ENCODE measurements at regions not wholly inside any gene's neighbourhood (a gene's known extent, or its start where the extent isn't known, plus 50 kb on each side); places are given as distances from the start of the nearest gene placed in this dataset.

DNA sequence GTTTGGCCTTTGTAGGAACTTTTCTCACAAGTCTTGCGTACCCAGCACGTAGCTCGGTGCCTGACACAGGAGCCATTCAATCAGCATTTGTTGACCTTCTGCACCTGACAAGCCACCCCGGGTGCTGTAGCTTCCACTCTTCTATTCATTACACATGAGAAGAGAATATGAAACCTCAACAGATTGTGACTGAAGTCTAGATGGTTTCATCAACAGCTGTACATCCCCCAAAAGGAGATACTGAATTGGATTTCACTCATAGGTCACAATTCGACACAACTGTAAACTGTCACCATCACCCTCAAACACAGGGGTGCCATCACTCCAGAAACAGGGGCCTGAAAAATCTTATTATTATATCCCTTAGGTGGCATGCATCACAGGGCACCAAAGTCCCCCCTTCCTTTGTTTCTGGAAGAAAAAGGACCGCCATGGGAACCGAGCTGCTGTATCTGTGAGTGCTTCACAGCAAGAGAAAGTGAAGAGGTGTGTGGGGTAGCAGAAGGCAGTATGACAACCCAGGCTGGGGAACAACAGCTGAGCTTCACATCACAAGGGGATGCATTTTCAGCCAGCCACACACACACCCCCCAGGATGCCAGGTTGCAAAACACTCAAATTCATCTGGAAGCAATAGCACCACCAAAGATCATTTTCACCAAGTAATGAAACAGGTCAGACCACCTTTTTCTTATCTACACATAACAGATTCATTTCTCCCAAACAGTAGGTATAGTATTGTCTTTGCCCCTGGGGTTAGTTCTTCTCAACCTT is 225.7 kb downstream of the TOMM20 start:
- H3K36me3 ChIP-seq (ENCODE audit: insufficient read depth, low read length), result no peaks in the 10 kb centered on the region
- H3K27me3 Mint-ChIP-seq (ENCODE audit: low read depth, unreplicated experiment), result no peaks in the 10 kb centered on the region
- no peaks in the 10 kb centered on the region for H3K9me3 ChIP-seq (ENCODE audit: insufficient read depth, low read depth, low read length)
- H3K4me1 Mint-ChIP-seq (ENCODE audit: low read depth, unreplicated experiment), result peaks cover 25% of the 10 kb centered on the region
- no peak overlapping the region for H3K27ac ChIP-seq (ENCODE audit: low read depth, low read length)
- DNase-seq (ENCODE audit: low read depth), result no peak
- H3K4me2 ChIP-seq (ENCODE audit: low read length), result no peak overlapping the region
- no peaks in the 10 kb centered on the region for H4K20me1 ChIP-seq (ENCODE audit: insufficient read depth, low read length)
- no peaks in the 10 kb centered on the region for H3K36me3 Mint-ChIP-seq (ENCODE audit: low read depth, unreplicated experiment)
- no peaks in the 10 kb centered on the region for H3K27me3 ChIP-seq (ENCODE audit: insufficient read depth, low read length)
- H3K4me3 Mint-ChIP-seq (ENCODE audit: unreplicated experiment), result no peak overlapping the region
- no peak overlapping the region for H3K27ac Mint-ChIP-seq (ENCODE audit: unreplicated experiment)
- TF ChIP-seq, protein P1, sequence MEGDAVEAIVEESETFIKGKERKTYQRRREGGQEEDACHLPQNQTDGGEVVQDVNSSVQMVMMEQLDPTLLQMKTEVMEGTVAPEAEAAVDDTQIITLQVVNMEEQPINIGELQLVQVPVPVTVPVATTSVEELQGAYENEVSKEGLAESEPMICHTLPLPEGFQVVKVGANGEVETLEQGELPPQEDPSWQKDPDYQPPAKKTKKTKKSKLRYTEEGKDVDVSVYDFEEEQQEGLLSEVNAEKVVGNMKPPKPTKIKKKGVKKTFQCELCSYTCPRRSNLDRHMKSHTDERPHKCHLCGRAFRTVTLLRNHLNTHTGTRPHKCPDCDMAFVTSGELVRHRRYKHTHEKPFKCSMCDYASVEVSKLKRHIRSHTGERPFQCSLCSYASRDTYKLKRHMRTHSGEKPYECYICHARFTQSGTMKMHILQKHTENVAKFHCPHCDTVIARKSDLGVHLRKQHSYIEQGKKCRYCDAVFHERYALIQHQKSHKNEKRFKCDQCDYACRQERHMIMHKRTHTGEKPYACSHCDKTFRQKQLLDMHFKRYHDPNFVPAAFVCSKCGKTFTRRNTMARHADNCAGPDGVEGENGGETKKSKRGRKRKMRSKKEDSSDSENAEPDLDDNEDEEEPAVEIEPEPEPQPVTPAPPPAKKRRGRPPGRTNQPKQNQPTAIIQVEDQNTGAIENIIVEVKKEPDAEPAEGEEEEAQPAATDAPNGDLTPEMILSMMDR (IDR thresholded peaks at IDR 0.05; ENCODE audit: insufficient read depth, low read depth, low read length), result no peak
- no peak for TF ChIP-seq EZH2 (IDR thresholded peaks at IDR 0.05; ENCODE audit: insufficient read depth, low read length)
- FAIRE-seq, result no peak
- no peak overlapping the region for H3K9ac ChIP-seq (ENCODE audit: low read length)
- H3K79me2 ChIP-seq (ENCODE audit: insufficient read depth, low read length), result no peaks in the 10 kb centered on the region
- H3K4me1 ChIP-seq (ENCODE audit: insufficient read depth, low read length), result peaks cover 19% of the 10 kb centered on the region
- peaks cover 7% of the 10 kb centered on the region for H3K9me3 Mint-ChIP-seq (ENCODE audit: unreplicated experiment)
- no peak overlapping the region for H2AFZ ChIP-seq (ENCODE audit: low read depth, low read length)
- H3K4me3 ChIP-seq (ENCODE audit: insufficient read depth, low read depth, low read length), result no peak overlapping the region

DNA sequence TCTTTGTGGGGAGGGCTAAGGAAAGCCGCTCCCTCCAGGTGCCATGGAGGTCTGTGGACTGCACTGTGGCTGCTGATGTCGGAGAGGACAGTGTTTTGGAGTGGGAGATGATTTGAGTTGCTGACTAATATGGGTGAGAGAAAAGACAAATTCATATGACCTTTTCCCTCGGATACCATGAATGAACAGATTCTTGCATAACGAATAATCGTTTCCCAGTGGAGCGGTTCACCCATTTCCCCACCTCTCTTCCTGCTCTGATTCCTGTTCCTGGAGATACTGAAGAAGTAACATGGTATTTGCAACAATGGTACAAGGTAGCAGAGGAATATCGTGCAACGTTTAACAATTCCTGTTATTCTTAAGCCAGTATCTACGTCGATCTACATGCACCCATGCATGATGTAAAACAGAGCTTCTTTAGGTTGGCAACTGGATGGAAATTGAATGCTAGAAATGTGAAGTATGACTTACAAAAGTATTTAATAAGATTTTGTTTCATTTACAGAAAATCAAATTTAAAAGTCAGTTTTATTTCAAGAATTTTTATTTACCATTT is 227.1 kb downstream of the TOMM20 start:
- TF ChIP-seq, protein P1 (IDR thresholded peaks at IDR 0.05; ENCODE audit: insufficient read depth, low read depth, low read length), result no peak
- no peak for TF ChIP-seq EZH2 (IDR thresholded peaks at IDR 0.05; ENCODE audit: insufficient read depth, low read length)
- Histone ChIP-seq H3K27ac (ENCODE audit: low read depth, low read length) (no peak overlapping the region), H3K4me2 (ENCODE audit: low read length) (peak overlapping the region; percentile 13), H4K20me1 (ENCODE audit: insufficient read depth, low read length) (no peaks in the 10 kb centered on the region), H3K9me3 (ENCODE audit: insufficient read depth, low read depth, low read length) (no peaks in the 10 kb centered on the region), H3K4me3 (ENCODE audit: insufficient read depth, low read depth, low read length) (no peak overlapping the region), H3K36me3 (ENCODE audit: insufficient read depth, low read length) (no peaks in the 10 kb centered on the region), H2AFZ (ENCODE audit: low read depth, low read length) (no peak overlapping the region), H3K4me1 (ENCODE audit: insufficient read depth, low read length) (peaks cover 27% of the 10 kb centered on the region), H3K9ac (ENCODE audit: low read length) (no peak overlapping the region), H3K79me2 (ENCODE audit: insufficient read depth, low read length) (no peaks in the 10 kb centered on the region), H3K27me3 (ENCODE audit: insufficient read depth, low read length) (no peaks in the 10 kb centered on the region)
- Mint-ChIP-seq H3K27me3 (ENCODE audit: low read depth, unreplicated experiment) (no peaks in the 10 kb centered on the region), H3K4me3 (ENCODE audit: unreplicated experiment) (no peak overlapping the region), H3K36me3 (ENCODE audit: low read depth, unreplicated experiment) (no peaks in the 10 kb centered on the region), H3K4me1 (ENCODE audit: low read depth, unreplicated experiment) (peaks cover 25% of the 10 kb centered on the region), H3K9me3 (ENCODE audit: unreplicated experiment) (peaks cover 7% of the 10 kb centered on the region), H3K27ac (ENCODE audit: unreplicated experiment) (peak overlapping the region; percentile 58)
- FAIRE-seq (no peak), DNase-seq (ENCODE audit: low read depth) (no peak)

DNA sequence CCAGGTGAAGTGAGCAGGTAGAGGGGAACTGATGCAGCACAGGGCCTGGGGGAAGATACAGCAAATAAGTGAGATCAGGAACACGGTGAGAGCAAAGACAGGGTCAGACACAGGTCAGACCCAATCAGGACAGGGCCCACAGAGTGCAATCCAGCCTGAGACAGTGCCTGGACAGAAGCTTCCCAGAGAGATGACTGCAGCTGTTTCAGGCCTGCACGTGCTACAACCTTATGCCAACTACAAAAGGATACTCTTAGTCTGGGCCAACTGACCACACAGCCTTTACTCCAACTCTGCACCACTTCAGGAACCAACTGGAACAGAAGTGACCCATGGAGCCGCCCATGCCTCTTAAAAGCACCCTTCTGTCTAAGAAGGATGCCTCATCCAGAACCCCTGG is 228.0 kb downstream of the TOMM20 start:
- H3K4me2 ChIP-seq (ENCODE audit: low read length), result no peak overlapping the region
- H3K27me3 ChIP-seq (ENCODE audit: insufficient read depth, low read length), result no peaks in the 10 kb centered on the region
- no peak overlapping the region for H2AFZ ChIP-seq (ENCODE audit: low read depth, low read length)
- FAIRE-seq (no peak), DNase-seq (ENCODE audit: low read depth) (no peak)
- H3K9me3 ChIP-seq (ENCODE audit: insufficient read depth, low read depth, low read length), result no peaks in the 10 kb centered on the region
- no peaks in the 10 kb centered on the region for H3K36me3 Mint-ChIP-seq (ENCODE audit: low read depth, unreplicated experiment)
- peaks cover 25% of the 10 kb centered on the region for H3K4me1 Mint-ChIP-seq (ENCODE audit: low read depth, unreplicated experiment)
- H3K4me3 Mint-ChIP-seq (ENCODE audit: unreplicated experiment), result no peak overlapping the region
- no peaks in the 10 kb centered on the region for H4K20me1 ChIP-seq (ENCODE audit: insufficient read depth, low read length)
- TF ChIP-seq EZH2 (IDR thresholded peaks at IDR 0.05; ENCODE audit: insufficient read depth, low read length), result no peak
- TF ChIP-seq, protein P1 (IDR thresholded peaks at IDR 0.05; ENCODE audit: insufficient read depth, low read depth, low read length), result no peak
- no peaks in the 10 kb centered on the region for H3K27me3 Mint-ChIP-seq (ENCODE audit: low read depth, unreplicated experiment)
- peaks cover 27% of the 10 kb centered on the region for H3K4me1 ChIP-seq (ENCODE audit: insufficient read depth, low read length)
- no peaks in the 10 kb centered on the region for H3K79me2 ChIP-seq (ENCODE audit: insufficient read depth, low read length)
- no peak overlapping the region for H3K9ac ChIP-seq (ENCODE audit: low read length)
- peaks cover 7% of the 10 kb centered on the region for H3K9me3 Mint-ChIP-seq (ENCODE audit: unreplicated experiment)
- H3K36me3 ChIP-seq (ENCODE audit: insufficient read depth, low read length), result no peaks in the 10 kb centered on the region
- H3K27ac Mint-ChIP-seq (ENCODE audit: unreplicated experiment), result peak overlapping the region; percentile 14
- no peak overlapping the region for H3K27ac ChIP-seq (ENCODE audit: low read depth, low read length)
- H3K4me3 ChIP-seq (ENCODE audit: insufficient read depth, low read depth, low read length), result no peak overlapping the region

All from astrocyte (in vitro differentiated cells and primary cell).